AG09309 (cell line): ENCODE measurements at regions not wholly inside any gene's neighbourhood (a gene's known extent, or its start where the extent isn't known, plus 50 kb on each side); places are given as distances from the start of the nearest gene placed in this dataset.

Experiments used
- DNase-seq: peaks from one replicate; pipeline ENCODE4 v3.0.0-alpha.2; 2010; ENCODE audit warnings: low read depth
- H3K4me3 ChIP-seq: 2 replicates; pipeline ENCODE4 v1.5.1; 2011; ENCODE audit warnings: mild to moderate bottlenecking, low read depth, low read length, moderate library complexity; ENCODE audit not compliant: control insufficient read depth
- CTCF ChIP-seq: IDR thresholded peaks from 2 replicates; pipeline ENCODE4 v1.5.1; 2011; ENCODE audit warnings: mild to moderate bottlenecking, low read depth, low read length, inconsistent platforms; ENCODE audit not compliant: insufficient read depth, control insufficient read depth; ENCODE audit errors: missing control alignments

DNA sequence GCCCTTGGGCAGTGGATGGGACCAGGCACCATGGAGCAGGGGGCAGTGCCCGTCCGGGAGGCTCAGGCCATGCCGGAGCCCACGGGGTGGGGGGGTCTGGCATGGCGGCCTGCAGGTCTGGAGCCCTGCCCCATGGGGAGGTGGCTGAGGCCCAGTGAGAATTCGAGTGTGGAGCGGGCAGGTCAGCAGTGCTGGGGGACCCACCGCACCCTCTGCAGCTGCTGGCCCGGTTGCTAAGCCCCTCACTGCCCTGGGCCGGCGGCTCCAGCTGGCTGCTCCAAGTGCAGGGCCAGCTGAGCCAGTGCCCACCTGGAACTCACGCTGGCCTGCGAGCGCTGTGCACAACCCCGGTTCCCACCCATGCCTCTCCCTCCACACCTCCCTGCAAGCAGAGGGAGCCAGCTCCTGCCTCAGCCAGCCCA lies 1157.9 kb upstream of the ADGRL3 start:
- no peak for TF ChIP-seq CTCF
- H3K4me3 ChIP-seq = no peak overlapping the region
- DNase-seq = no peak

GRCh38 chr4:60042941-60043340 lies 1157.2 kb upstream of the ADGRL3 start:
- no peak for DNase-seq
- TF ChIP-seq CTCF = no peak
- no peak overlapping the region for H3K4me3 ChIP-seq

- no peak for TF ChIP-seq CTCF
- H3K4me3 ChIP-seq = no peak overlapping the region
- DNase-seq = no peak
Measured at GRCh38 chr4:60078984-60079383, 1121.1 kb upstream of the ADGRL3 start.

- TF ChIP-seq CTCF = no peak
- no peak for DNase-seq
Measured at GRCh38 chr4:60081839-60082238, 1118.3 kb upstream of the ADGRL3 start.

GRCh38 chr4:60088807-60089486 lies 1111.2 kb upstream of the ADGRL3 start:
- no peak overlapping the region for H3K4me3 ChIP-seq
- TF ChIP-seq CTCF = no peak

More at GRCh38 chr4:60081839-60082238, 1118.3 kb upstream of the ADGRL3 start:
- no peak overlapping the region for H3K4me3 ChIP-seq

GRCh38 chr4:60089546-60090273 lies 1110.4 kb upstream of the ADGRL3 start:
- DNase-seq = no peak
- H3K4me3 ChIP-seq = no peak overlapping the region
- TF ChIP-seq CTCF = no peak

More at GRCh38 chr4:60088807-60089486, 1111.2 kb upstream of the ADGRL3 start:
- no peak for DNase-seq
